HL-60 (cell line): ENCODE measurements at regions not wholly inside any gene's neighbourhood (a gene's known extent, or its start where the extent isn't known, plus 50 kb on each side); places are given as distances from the start of the nearest gene placed in this dataset.

Experiments used
- GABPA ChIP-seq: IDR thresholded peaks from 2 replicates; pipeline ENCODE4 v1.6.1; 2012; ENCODE audit warnings: low read depth
- TF ChIP-seq, protein P1 (sequence below): IDR thresholded peaks from one replicate; pipeline ENCODE4 v1.5.1; 2011; ENCODE audit warnings: low read length, control low read depth, inconsistent platforms; ENCODE audit not compliant: insufficient read depth

DNA sequence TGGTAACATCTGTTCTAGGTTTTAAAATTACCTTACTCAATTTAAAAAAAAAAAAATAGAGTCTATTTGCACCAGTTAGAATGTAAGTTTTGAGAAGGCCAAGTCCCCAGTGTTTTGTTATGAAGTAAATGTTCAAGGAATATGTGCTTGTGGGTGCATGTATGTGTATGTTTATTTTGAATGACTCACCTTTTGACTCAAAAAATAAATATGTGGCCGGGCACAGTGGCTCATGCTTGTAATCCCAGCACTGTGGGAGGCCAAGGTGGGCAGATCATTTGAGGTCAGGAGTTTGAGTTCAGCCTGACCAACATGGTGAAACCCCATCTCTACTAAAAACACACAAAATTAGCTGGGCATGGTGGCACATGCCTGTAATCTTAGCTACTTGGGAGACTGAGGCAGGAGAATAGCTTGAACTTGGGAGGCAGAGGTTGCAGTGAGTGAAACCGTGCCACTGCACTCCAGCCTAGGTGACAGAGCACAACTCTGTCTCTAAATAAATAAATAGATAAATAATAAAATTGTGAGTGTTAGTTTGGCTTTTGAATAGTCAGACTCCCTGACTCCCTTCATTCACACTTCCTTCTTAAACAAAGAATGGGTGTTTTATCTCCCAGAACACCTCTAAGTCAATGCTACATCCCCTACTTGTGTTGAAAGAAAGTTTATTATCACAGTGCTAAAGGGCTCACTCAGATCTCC is 511.3 kb upstream of the PCDH7 start:
- TF ChIP-seq, protein P1, sequence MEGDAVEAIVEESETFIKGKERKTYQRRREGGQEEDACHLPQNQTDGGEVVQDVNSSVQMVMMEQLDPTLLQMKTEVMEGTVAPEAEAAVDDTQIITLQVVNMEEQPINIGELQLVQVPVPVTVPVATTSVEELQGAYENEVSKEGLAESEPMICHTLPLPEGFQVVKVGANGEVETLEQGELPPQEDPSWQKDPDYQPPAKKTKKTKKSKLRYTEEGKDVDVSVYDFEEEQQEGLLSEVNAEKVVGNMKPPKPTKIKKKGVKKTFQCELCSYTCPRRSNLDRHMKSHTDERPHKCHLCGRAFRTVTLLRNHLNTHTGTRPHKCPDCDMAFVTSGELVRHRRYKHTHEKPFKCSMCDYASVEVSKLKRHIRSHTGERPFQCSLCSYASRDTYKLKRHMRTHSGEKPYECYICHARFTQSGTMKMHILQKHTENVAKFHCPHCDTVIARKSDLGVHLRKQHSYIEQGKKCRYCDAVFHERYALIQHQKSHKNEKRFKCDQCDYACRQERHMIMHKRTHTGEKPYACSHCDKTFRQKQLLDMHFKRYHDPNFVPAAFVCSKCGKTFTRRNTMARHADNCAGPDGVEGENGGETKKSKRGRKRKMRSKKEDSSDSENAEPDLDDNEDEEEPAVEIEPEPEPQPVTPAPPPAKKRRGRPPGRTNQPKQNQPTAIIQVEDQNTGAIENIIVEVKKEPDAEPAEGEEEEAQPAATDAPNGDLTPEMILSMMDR = no peak
- no peak for TF ChIP-seq GABPA
